HepG2 (cell line): ENCODE measurements at regions not wholly inside any gene's neighbourhood (a gene's known extent, or its start where the extent isn't known, plus 50 kb on each side); places are given as distances from the start of the nearest gene placed in this dataset.
A peak's percentile ranks its signal among the peaks of the same experiment; 100 is the strongest.
"Not testable (repeated sequence)": the region's sequence is repeated elsewhere in the genome, so short reads cannot be mapped to it uniquely, and the experiment has no call there.

Experiments used
- ATAC-seq: fragments of 200-7000 bp; cut with Tn5 transposase; 3 replicates; pipeline ENCODE4 v1.9.1; 2020; ENCODE audit warnings: mild to moderate bottlenecking, moderate library complexity
- BruUV-seq: library from RNA; stranded (reverse); fragments of 400-500 nt; replicated peaks from 2 replicates; lab custom pipeline; 2021; lab: Mats Ljungman, UMichigan
- CTCF ChIA-PET: fragments of 300-600 bp; formaldehyde crosslinking; extraction: SDS; loops from one replicate; lab custom pipeline; 2021; ENCODE audit warnings: low total read pairs, inconsistent platforms, low intra/inter-chr PET ratio; lab: Yijun Ruan, JAX
- POLR2A ChIA-PET: fragments of 350-600 bp; sonication (Branson Sonifier 250); formaldehyde crosslinking; loops from one replicate; lab custom pipeline; 2020; ENCODE audit warnings: antibody characterized with exemption, inconsistent platforms; lab: Yijun Ruan, JAX
- DNase-seq: peaks from one replicate; pipeline ENCODE4 v3.0.0-alpha.2; 2015; ENCODE audit warnings: low spot score
- FAIRE-seq: peaks from 3 replicates; lab custom pipeline; 2011; peaks lifted over from hg19 to GRCh38; lab: Jason Lieb, UNC
- H2AFZ ChIP-seq: one replicate; pipeline ENCODE4 v1.6.1; 2011; ENCODE audit warnings: low read length, inconsistent platforms
- H3K27ac ChIP-seq: fragments of 300-600 bp; 3 replicates; pipeline ENCODE4 v1.8.0; 2011; ENCODE audit warnings: mixed run types, mild to moderate bottlenecking, mixed read lengths, low read length, inconsistent platforms; ENCODE audit not compliant: insufficient read depth; ENCODE audit errors: extremely low read length
- H3K27me3 ChIP-seq, 2 experiments: fragments of 200-600 bp in 1 of 2; 2 replicates in 1 of 2; 3 replicates in 1 of 2; pipeline versions ENCODE4 v1.6.0 to v1.8.0; 2011; ENCODE audit warnings: low read length in 2 of 2, mild to moderate bottlenecking in 2 of 2, moderate library complexity in 2 of 2, inconsistent platforms in 1 of 2; ENCODE audit not compliant: insufficient read depth in 2 of 2, control insufficient read depth in 1 of 2
- H3K36me3 ChIP-seq, 2 experiments: fragments of 200-600 bp in 1 of 2; replicated peaks in 1 of 2; 2 replicates in 1 of 2; 3 replicates in 1 of 2; pipeline versions ENCODE4 v1.5.1 to v1.8.0; 2011; ENCODE audit warnings: low read length in 2 of 2, inconsistent platforms in 1 of 2; ENCODE audit not compliant: insufficient read depth in 2 of 2, control insufficient read depth in 1 of 2
- H3K4me1 ChIP-seq: 2 replicates; pipeline ENCODE4 v1.5.1; 2012; ENCODE audit warnings: low read length, inconsistent platforms; ENCODE audit not compliant: insufficient read depth
- H3K4me2 ChIP-seq: 2 replicates; pipeline ENCODE4 v1.6.0; 2011; ENCODE audit warnings: low read depth, low read length, inconsistent platforms
- H3K4me3 ChIP-seq, 3 experiments: fragments of 200-600 bp in 1 of 3; sonication (generic), shearing (Covaris generic) in 1 of 3; replicated peaks in 1 of 3; 2 replicates each; pipeline ENCODE4 v1.5.1; 2011 to 2016; ENCODE audit warnings: low read length in 3 of 3, inconsistent platforms in 2 of 3, low read depth in 2 of 3, mild to moderate bottlenecking in 2 of 3, control low read depth in 1 of 3, mixed read lengths in 1 of 3; ENCODE audit not compliant: insufficient read depth in 1 of 3
- H3K79me2 ChIP-seq: one replicate; pipeline ENCODE4 v1.6.1; 2011; ENCODE audit warnings: low read length, inconsistent platforms; ENCODE audit not compliant: insufficient read depth
- H3K9ac ChIP-seq: 2 replicates; pipeline ENCODE4 v1.6.0; 2011; ENCODE audit warnings: mild to moderate bottlenecking, low read depth, low read length, inconsistent platforms; ENCODE audit not compliant: insufficient read depth
- H3K9me3 ChIP-seq: 2 replicates; pipeline ENCODE4 v1.5.1; 2012; ENCODE audit warnings: mild to moderate bottlenecking, low read length
- H4K20me1 ChIP-seq: 2 replicates; pipeline ENCODE4 v1.6.0; 2011; ENCODE audit warnings: inconsistent platforms, mild to moderate bottlenecking, low read length, moderate library complexity; ENCODE audit not compliant: insufficient read depth
- WGBS: methylation state at CpG from one replicate; pipeline ENCODE4 v1.1.6; 2017; ENCODE audit warnings: low lambda C conversion rate; 5-methylcytosine and 5-hydroxymethylcytosine counted together
- in situ Hi-C: cut with HindIII; loops from 2 replicates; pipeline ENCODE4 v1.10.0; 2017; ENCODE audit warnings: low pct_unique_long_range_greater_than_20kb; ENCODE audit not compliant: extremely low pct_ligation_motif_present
- intact Hi-C: fragments of 100-400 bp; cut with micrococcal nuclease; formaldehyde crosslinking; loops from one replicate; pipeline ENCODE4 v1.10.0; 2022; ENCODE audit not compliant: unreplicated experiment

DNA sequence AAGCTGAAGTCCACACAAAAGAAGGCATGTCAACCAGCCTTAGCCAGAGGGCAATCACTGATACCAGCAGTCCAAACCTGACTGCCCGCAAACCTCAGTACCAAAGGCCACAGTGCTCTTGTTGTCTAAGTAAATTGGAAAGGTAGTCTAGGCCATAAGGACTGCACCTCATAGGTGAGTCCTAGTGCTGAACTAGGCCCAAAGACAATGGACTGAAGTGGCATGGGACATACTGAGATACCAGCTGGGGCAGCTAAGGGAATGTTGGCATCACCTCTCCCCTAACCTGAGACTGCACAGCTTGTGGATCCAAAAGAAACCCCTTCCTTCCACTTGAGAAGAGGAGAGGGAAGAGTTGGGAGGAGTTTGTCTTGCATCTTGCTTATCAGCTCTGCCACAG is 161.9 kb downstream of the POTEG start:
- FAIRE-seq, H3K27me3 ChIP-seq, BruUV-seq, H3K4me3 ChIP-seq, H3K36me3 ChIP-seq, DNase-seq, H3K27ac ChIP-seq, H2AFZ ChIP-seq, POLR2A ChIA-PET, H3K4me2 ChIP-seq, H4K20me1 ChIP-seq, in situ Hi-C loops, H3K9ac ChIP-seq, H3K4me1 ChIP-seq, intact Hi-C loops, H3K9me3 ChIP-seq, H3K79me2 ChIP-seq, CTCF ChIA-PET: not testable (repeated sequence)
- WGBS: no CpG with 5 or more reads among the region's 1 CpG
- ATAC-seq: peak; percentile 55

DNA sequence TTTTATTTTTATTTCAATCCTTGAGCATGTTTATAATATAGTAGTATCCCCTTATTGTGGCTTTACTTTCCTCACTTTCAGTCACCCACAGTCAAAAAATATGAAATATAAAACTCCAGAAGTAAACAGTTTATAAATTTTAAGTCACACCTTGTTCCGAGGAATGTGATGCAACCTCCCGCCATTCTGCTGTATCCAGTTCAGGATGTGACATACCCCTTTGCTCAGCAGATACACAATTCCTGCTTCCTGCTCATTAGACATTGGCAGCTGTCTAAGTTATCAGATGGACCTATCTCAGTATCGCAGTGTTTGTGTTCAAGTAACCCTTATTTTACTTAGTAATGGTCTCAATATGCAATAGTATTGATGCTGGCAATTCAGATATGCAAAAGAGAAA is 144.5 kb downstream of the POTEG start:
- BruUV-seq, H3K79me2 ChIP-seq, in situ Hi-C loops, H3K36me3 ChIP-seq, H3K27me3 ChIP-seq, H2AFZ ChIP-seq, H3K9ac ChIP-seq, H3K4me2 ChIP-seq, POLR2A ChIA-PET, H3K4me1 ChIP-seq, H3K27ac ChIP-seq, DNase-seq, FAIRE-seq, H4K20me1 ChIP-seq, H3K4me3 ChIP-seq, CTCF ChIA-PET, intact Hi-C loops, H3K9me3 ChIP-seq: not testable (repeated sequence)
- ATAC-seq: peak; percentile 31; the same call in 2 of the 3 replicates
- WGBS: 81% methylated on average over 3 of the region's 3 CpGs

DNA sequence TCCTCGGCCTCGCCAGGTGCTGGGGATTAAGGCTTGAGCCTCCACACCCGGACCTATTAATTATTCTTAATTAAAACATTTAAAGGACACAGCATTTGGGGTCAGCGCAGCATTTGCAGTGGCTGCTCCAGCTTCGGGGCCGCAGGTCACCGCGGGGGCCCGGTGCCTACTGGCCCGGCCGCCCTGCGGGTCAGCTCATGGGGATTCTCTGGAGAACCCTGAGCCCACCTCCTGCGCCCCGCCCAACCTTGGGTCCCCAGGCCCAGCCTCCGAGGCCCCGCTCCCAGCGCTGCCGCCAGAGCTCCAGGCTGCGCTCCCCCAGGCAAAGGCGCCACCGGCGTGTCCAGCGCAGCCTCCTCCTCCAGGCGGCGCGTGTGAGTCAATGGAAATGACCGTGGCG is 133.9 kb downstream of the POTEG start:
- in situ Hi-C loops, H3K4me3 ChIP-seq, H3K36me3 ChIP-seq, H3K27ac ChIP-seq, DNase-seq, H2AFZ ChIP-seq, BruUV-seq, FAIRE-seq, H3K9me3 ChIP-seq, CTCF ChIA-PET, H4K20me1 ChIP-seq, H3K4me1 ChIP-seq, ATAC-seq, H3K79me2 ChIP-seq, H3K4me2 ChIP-seq, H3K9ac ChIP-seq, H3K27me3 ChIP-seq, POLR2A ChIA-PET, intact Hi-C loops: not testable (repeated sequence)
- no CpG with 5 or more reads among the region's 28 CpGs for WGBS

DNA sequence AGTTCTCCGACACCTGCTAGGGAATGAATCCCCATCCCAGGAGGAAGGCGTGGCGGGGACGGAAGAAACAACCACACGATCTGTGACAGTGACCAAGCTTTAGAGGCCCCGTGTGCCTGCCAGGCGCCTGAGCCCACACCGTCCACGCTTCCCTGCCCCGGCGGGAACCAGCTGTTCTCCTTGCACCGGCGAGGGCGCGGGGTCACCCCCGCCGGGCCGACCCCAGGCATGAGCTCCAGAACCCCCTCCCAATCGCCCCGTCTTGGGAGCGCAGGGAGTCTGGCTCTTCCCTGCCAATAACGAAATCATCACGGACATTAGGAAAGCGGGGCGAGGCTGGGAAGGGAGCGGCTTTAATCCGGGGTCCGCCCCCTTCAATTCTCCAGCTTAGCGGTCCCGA is 133.3 kb downstream of the POTEG start:
- ATAC-seq, H3K36me3 ChIP-seq, H3K4me2 ChIP-seq, intact Hi-C loops, H3K27me3 ChIP-seq, CTCF ChIA-PET, H3K9me3 ChIP-seq, H3K4me1 ChIP-seq, FAIRE-seq, DNase-seq, H3K79me2 ChIP-seq, H3K9ac ChIP-seq, H4K20me1 ChIP-seq, H2AFZ ChIP-seq, H3K27ac ChIP-seq, H3K4me3 ChIP-seq, BruUV-seq, in situ Hi-C loops, POLR2A ChIA-PET: not testable (repeated sequence)
- 94% methylated on average over 14 of the region's 30 CpGs for WGBS
